ENCODE measurements at regions not wholly inside any gene's neighbourhood (a gene's known extent, or its start where the extent isn't known, plus 50 kb on each side); places are given as distances from the start of the nearest gene placed in this dataset.

GRCh38 chr4:170736710-170737109 lies 647.0 kb upstream of the AADAT start:
- TF ChIP-seq CTCF (conservative IDR thresholded peaks at IDR 0.05 in 1 of 2, IDR thresholded peaks at IDR 0.05 in 1 of 2; ENCODE audit: extremely low read depth in 1 of 2, insufficient read depth in 1 of 2, low read depth in 1 of 2, low read length in 2 of 2) (no peak), EZH2 (IDR thresholded peaks at IDR 0.05; ENCODE audit: borderline replicate concordance, low read length) (no peak)

Measured in mammary epithelial cell (primary cell).